ENCODE measurements at regions not wholly inside any gene's neighbourhood (a gene's known extent, or its start where the extent isn't known, plus 50 kb on each side); places are given as distances from the start of the nearest gene placed in this dataset.
A peak's percentile ranks its signal among the peaks of the same experiment; 100 is the strongest.
"Not testable (repeated sequence)": the region's sequence is repeated elsewhere in the genome, so short reads cannot be mapped to it uniquely, and the experiment has no call there.

DNA sequence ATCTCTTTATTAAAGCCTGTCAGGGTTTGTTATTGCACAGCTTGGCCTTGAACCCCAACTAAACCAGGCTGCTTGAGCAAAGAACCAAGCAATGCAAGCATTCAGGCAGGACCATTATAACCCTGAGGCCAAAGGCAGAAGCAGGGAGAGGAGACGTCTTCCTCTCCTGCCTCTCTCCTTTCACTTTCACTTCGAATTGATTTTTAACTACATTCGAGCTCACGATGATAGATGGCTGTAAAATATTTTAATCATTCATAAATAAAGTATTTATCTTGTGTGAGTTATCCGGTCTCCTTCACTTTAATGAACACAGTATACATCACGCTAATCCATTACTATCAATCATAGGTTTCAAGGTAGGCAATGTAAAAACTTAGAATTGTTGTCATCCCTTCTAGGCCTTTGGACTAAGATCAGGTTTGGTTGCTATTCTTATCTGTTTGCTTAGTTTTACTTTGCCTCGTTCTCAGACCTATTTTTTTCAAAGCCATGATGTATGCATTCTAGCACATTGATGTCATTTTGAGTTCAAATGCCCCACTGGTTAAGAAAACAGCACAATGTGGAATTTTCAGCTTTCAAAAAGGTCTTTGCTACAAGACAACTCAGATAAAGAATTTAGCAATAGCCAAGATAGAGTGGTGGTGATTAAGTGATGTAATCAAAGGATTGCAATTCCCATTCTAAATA, 480.2 kb upstream of the RUNX1 start:
- DNase-seq (ENCODE audit: low read depth in 2 of 2), result no peak

DNA sequence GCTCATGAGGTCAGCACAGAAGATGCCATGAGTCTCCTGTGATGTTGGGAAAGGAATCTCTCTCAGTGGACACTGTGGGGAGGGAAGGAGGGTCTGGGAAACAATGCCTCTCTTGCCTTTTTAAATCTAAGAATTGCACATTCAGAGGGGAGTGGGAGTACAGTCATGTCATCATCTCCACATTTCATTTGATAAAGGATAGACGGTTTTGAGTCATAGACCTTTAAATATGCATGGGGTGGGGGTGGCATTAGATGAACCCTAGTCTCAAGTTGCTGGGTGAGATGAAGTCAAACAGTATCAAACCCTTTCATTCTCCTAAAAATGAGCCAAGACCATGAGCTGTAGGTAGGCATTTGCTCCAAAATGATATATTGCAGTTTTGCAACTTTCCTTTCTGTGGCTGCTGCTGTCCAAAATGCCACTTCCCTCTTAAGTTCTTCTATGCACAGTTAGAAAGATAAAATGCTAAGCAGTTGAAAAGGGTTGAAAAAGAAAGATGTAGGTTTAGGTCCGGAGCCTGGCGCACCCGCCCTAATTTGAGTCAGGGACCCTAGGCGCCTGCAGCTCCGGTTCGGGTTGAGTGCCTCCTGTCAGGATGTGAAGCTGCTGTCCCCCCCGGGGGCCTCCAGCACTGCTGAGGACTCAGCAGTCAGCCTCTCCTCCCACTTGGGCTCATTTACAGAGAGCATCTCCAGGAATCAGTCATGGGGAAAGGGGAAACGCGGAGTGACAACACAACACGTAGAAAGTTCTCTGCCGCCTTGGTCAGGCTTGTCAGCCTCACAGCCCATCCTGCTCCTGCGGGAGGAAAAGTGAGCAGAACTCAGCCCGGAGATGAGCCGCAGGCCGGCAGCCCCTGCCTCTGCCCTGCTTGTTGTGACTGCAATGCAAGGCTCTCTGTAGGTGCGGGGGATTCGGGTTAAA, 479.3 kb upstream of the RUNX1 start:
- no peak for DNase-seq (ENCODE audit: low read depth in 2 of 2)

DNA sequence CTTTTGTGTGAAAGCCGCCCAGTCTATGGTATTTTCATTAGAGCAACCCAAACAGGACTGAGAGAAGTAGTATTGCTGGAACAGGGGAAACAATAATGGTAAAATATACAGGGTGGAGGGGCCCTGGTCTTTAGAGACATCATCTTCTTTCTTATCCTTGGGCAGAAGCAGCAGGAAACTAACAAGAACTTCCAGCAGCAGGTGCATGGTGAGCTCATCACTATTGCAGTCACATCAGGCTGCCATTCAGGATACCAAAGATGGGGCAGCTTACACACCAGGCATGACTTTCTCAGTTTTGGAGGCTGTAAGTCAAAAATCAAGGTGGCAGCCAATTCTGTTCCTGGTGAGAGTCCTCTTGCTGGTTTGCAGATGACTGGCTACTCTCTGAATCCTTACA, 478.3 kb upstream of the RUNX1 start:
- DNase-seq (ENCODE audit: low read depth in 2 of 2), result no peak

DNA sequence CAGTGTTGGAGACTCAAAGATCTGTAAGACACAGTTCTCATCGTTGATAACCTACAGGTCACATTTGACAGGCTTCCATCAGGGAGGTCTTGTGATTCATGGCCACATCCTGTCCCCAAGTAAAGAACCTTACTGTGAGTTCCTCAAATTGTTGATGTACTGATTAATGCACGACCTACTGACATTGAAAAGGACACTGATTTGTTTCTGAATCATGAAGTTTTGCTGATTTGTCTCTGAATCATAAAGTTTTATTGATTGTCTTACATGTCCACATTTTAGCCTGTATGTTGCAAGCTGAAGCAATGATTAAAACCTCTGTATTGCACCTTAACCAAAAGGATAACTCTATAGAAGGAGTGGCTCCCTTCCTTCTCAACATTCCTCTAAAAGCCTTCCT, 476.3 kb upstream of the RUNX1 start:
- DNase-seq (ENCODE audit: low read depth in 2 of 2), result no peak

DNA sequence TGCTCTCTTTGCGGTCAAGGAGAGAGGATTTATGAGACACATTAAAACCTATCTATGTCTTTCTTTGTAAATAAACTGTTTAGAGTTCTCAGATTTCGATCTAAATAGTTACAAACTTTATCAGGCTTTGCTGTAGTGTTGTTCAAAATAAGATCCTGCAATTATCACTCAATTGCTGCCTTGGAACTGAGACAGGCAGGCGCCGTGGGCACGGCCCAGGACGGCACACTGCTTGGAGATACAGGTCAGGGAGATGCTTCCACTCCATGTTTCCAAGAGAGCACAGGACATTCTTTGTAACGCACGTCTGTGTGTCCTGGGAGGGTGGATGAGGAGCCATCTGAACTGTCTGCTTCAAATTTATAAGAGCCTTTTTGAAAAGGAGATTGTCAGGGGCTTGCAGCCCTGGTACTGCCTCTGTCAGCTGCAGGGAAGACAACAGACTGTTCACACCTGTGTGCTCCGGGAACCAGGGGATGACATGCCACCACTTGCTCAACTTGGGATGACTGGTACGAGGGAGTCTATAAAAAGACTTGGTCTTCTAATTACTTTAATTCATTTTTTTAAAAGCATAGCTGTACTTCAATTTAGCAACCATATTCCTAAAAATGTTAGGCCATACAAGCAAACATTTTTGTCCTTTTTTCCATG, 472.9 kb upstream of the RUNX1 start:
- DNase-seq (ENCODE audit: low read depth in 2 of 2), result no peak

DNA sequence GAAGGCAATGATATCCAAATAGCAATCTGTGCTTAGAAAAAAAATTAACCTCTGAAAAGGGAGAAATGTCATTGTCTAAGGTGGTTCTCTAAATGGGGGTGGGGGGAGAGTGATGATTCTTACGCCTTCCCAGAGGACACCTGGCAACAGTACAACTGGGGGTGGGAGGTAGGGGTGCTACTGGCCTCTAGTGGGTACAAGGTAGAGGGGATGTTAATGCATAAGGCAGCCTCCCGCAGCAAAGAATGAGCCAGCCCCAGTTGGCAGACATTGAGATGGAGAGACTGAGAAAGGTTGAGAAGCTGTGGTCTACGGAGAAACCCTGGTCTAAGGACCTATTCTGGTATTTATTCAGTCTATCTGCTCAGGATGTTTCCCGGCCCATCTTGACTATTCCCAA, 472.2 kb upstream of the RUNX1 start:
- no peak for DNase-seq (ENCODE audit: low read depth in 2 of 2)

DNA sequence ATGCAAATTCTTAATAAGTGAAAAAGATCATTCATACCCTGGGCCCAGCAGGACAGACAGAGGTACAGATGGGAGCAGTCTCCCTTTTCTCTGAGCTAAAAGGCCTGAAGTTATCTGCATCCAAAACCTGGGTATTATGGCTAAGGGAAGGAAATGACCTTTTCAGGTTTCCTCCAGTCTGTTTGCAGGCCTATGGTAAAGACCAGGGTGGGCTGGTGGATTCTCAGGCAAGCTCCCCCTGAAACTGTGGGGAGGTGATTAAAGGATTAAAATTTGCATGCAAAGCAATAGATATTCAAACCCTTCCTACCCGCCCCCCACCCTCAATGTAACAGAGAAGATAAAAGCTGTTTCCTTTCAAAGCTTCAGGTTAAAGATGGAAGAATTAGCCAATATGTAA, 471.8 kb upstream of the RUNX1 start:
- no peak for DNase-seq (ENCODE audit: low read depth in 2 of 2)

DNA sequence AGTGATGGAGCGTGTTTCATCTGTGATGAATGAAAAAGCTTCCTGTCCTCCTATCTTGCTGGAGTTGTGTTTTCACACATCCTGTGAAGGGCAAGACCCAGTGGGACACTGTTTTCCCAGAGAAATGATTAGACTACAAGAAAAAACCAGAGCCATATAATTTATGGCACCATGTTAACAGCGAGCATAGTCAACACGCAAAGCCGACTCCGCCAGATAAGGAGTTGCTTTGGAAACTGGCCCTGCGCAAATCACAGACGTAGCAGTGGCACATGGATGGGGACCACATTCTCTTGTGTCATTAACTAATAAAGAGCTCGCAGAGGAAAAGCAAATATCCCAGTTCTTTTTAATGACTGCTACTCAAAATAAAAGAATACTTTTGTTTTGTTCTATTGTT, 471.2 kb upstream of the RUNX1 start:
- DNase-seq (ENCODE audit: low read depth in 2 of 2), result no peak

DNA sequence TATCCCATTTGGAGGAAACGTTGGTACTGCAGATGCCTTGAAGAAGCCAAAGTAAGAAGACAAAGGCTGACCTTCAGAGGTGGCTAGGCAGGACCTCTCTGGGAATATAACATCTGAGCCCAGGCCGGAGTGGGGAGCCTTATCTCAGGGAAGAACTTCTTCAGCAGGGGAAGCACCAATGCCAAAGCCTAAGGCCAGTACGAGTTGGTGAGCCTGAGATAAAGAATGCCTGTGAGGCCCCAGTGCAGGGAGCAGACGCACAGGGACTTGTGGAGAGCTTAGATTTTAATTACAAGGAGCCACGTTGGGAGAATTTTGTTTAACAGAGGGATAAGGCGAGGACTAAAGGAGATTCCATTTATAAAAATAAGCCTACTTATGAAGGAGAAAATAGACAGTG, 468.8 kb upstream of the RUNX1 start:
- DNase-seq (ENCODE audit: low read depth in 2 of 2), result no peak

DNA sequence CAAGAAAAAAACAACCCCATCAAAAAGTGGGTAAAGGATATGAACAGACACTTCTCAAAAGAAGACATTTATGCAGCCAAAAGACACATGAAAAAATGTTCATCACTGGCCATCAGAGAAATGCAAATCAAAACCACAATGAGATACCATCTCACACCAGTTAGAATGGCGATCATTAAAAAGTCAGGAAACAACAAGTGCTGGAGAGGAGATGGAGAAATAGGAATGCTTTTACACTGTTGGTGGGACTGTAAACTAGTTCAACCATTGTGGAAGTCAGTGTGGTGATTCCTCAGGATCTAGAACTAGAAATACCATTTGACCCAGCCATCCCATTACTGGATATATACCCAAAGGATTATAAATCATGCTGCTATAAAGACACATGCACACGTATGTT, 467.2 kb upstream of the RUNX1 start:
- not testable (repeated sequence) for DNase-seq (ENCODE audit: low read depth in 2 of 2)

DNA sequence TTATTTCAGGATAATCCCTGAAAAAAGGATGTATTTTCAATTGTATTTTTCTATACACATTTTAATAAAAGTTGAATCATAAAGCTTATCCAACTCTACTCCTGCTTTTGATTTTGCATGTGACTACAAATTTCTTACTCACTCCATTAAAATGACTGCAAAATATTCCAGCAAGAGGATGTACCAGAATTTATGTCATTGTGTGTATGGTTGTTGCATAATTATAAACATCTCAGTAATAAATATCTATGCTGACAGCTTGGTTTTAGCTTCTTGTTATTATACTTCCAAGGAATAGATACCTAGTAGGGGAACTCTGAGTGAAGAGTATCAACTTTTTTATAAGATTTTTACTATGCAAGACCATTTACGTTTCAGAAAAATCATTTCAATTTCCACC, 463.2 kb upstream of the RUNX1 start:
- no peak for DNase-seq (ENCODE audit: low read depth in 2 of 2)

DNA sequence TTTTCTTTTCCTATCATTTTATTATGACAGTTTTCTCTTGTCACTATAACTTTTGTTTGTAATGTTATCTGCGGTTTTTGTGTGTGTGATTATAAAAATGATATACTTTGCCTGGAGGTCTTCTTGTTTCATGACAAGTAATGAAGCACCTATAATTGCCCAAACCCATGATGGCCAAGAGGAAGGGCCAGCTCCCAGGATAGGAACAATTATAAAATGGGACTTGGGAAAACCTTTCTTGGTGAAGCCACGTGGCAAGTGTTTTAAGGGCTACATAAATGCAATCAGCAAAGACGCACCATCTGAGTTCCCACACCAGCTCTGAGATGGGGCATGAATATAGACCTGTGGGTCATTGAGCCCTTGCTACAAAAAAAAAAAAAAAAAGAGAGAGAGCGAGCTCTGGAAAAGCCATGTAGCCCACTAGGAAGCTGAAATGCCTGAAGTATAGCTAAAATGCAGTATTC, 462.6 kb upstream of the RUNX1 start:
- DNase-seq (ENCODE audit: low read depth in 2 of 2), result no peak

DNA sequence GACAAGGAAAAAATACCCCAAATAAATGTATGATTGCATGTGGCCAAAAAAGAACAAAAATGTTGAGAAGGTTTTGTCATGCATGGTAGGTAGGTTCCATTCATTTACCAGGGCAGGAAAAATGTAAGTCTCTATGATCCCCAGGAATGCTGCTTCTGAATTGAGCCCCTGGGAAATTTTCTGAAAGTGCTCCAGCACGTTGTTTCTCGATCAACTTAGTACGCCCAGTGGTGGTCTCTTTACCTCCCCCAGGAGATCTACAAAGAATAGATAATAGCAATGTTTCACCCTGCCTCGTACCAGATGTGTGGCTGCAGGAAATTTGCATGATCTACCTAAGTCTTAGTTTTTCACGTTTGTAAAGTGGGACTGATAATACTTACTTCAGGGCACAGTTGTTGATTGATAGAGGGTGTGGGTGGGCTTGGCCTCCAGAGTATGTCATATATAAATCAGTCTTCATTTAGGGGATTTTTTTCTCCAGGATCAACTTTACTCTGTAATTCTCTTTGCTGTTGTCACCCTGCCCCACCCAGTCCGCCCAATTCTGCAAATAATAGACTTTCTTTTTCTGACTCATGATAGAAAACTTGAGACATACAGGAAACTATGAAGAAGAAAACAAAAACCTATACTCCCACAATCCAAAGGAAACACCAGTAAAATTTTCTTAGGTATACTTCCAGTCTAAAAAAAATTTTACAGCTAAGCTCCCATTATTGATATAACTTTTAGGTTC, 462.0 kb upstream of the RUNX1 start:
- DNase-seq (ENCODE audit: low read depth in 2 of 2), result no peak

DNA sequence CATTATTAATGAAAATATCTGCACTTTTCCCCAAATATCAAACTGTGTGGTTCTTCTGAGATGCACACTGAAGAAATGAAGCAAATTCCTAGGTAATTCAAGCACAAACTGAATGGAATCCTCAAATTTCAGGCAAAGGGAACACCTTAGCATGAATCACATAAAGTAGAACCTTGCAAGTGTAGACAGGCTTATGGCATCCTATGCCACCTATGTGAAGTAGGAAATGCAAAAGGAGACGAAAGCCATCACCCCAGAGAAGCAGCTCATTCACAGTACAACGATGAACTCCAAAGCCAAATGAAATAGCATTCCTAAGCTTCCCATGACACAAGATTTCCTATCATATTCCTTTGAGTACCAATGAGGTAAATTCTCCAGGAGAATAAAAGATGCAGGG, 461.2 kb upstream of the RUNX1 start:
- no peak for DNase-seq (ENCODE audit: low read depth in 2 of 2)

DNA sequence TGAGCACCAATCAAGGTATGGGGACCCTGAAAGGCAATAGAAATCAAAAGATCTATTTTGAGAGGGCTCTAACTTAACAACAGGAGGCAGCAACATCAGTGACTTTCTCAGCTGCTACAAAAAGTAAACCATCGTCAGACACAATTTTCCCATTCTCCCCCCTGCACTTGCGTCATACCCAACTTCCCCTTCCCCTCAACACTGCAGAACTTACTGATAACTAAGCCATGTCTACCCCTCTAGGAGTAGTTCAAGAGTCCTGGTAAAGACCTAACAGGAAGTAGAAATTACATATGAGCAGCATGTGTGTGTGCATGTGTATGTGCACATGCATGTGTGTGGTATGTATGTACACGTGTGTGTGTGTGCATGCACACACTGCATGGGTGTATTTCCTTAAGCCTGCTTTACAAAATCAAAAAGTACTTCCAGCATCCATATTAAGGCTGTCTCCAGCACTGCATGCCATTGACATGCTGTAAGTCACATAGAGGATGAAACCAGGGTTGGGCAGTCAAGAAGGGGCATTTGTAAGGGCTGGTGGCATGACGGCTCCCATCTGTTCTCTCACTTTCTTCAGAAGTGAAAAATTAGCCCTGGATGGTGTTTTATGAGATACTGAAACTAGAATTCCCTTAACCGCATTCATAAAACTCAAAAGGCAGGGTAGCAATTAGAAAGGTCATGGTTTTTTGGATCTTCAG, 460.1 kb upstream of the RUNX1 start:
- DNase-seq (ENCODE audit: low read depth in 2 of 2), result no peak

DNA sequence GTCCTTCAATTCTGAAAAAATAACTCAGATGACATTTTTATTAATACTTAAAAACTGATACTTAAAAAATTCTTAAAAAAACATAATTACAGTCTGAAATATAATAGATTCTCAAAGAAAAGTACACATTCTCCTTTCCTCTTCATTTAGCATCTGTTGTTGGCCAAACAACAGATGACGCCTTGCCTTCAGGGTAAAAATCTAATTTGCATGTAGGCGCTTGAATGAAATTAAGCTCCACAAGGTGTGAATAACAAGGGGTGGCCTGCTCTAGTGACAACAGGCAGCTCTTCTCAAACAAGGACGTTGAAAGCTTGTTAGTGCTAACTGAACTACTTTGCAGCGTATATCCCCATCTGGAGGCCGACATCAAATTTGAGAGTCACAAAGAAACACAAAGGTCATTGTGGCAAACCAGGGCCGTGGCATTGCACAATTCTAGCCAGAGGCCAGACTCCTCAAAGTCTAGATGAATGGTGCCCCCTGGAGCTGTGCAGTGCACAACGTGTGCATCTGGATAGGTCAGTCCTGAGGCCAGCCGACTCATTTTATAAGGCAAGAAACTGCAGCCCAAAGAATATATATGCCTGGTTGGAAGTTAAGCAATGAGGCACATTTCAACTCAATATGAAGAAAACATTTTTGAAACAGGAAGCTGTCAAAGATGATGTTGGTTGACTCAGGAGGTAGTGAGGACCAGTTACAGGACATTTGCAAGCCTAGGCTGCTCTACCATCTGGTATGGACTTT, 459.2 kb upstream of the RUNX1 start:
- peak in 1 of 2 donors; percentile 40 for DNase-seq (ENCODE audit: low read depth in 2 of 2)

DNA sequence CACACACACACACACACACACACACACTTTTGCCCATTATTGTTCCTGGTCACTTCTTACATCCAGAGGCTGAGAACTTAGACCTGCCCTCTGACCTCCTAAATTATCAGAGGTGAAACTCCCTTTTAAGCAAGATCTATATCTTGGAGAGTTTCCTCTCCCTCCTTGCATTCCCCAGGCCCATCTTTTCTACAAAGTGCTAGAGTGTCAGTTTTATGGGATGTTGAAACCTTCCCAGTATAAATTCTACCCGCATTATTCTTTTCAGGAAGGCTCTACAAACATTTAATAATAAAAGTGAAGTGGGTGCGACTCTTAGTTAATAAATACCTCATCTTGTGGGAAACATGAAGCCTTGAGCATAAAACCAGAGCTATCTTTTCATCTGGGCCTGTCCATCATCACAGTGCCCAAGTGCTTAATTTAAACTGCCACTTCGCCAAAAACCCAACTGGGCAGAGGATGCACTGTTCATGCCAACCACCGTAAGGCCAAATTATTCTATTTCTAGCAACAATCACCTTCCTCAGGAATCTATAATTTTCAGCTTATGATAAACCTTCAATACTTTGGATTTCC, 458.2 kb upstream of the RUNX1 start:
- DNase-seq (ENCODE audit: low read depth in 2 of 2), result no peak

DNA sequence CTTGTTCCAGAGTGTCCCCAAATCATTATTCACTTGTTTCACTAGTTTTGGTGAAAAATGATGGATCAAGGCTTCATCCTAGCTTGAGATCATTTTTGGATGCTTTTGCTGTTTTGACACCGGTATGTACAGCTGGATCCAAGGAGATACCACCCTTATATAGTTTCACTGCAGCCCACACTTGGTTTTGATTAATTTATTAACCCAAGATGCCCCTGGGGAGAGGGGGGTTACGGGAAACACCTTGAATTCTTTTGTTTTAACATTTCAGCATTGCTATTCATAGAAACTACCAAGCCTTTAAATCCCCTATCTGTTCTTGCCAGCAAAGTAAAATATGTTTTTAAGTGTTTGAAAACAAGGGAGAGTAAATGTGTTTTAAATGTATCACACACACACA, 457.7 kb upstream of the RUNX1 start:
- no peak for DNase-seq (ENCODE audit: low read depth in 2 of 2)

DNA sequence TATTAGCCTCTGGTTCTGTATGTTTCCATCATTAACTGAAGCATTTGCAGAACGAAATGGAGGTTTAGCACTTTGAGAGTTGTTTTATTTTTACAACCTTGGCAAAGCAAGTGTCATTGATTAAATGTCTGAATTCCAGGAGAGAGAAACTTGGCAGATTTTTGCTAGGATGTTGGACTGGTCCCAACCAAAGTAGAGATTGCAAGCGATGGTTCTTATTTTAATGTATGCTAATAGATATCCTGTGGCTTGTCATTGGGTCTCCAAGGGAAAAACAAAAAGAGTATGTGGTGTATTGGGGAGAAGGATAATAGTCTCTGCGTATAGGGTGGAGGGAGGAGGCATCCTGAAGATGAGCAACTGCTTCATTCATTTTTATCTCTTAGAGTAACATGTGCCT, 457.2 kb upstream of the RUNX1 start:
- DNase-seq (ENCODE audit: low read depth in 2 of 2), result no peak

DNA sequence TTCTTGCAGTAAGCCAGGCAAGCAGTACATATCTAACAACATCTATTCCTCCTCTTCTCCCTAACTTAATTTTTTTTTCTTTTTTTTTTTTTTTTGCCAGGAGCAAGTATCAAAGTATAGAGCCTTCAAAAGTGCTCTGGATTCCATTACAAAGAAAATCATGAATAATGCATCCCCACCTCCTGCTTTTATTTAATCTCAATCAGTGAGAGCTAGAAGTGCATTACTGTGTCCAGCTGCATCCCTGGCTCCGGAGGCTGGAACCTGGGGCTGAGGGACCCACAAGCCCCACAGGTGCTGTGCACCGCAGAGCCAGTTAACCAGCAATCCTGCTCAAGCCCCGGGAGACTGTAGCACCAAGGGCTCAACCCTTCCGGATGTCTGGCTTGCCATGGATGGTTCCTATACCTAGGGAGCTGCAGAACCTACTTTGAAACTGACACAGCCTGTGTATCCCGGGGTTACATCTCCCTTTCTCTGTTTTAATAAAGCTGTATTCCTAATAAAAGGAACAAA, 455.9 kb upstream of the RUNX1 start:
- no peak for DNase-seq (ENCODE audit: low read depth in 2 of 2)
